ENCODE measurements at regions not wholly inside any gene's neighbourhood (a gene's known extent, or its start where the extent isn't known, plus 50 kb on each side); places are given as distances from the start of the nearest gene placed in this dataset.

DNA sequence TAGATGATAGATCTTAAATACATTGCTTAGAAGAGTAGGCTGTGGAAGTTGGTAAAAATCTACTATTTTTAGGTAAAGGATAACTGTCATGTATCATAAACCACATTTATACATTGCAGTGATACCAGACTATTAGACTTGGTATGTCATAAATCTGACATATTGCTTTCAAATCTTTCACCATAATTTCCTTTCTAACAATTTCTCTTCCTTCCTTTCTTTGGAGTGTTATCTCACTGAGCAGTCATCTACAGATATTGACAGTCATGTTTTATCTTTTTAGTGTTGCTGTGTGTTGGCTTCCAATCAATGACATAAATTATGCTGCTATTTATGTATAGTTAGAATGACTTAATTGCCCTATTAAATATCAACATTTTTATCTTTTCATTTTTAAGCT, 588.7 kb downstream of the TUSC7 start:
- ChIA-PET POLR2A (ENCODE audit: unreplicated experiment) (no interaction called here), CTCF (no interaction called here)

GRCh38 chr3:117302428-117302827, 592.8 kb downstream of the TUSC7 start:
- H3K27ac ChIP-seq (ENCODE audit: low read length) = no peak overlapping the region
- no peaks in the 10 kb centered on the region for H3K36me3 ChIP-seq (ENCODE audit: low read depth, low read length)
- intact Hi-C loops (cut with micrococcal nuclease) = no loop called here
- peaks cover 32% of the 10 kb centered on the region for H3K9me3 ChIP-seq (ENCODE audit: low read length)
- TF ChIP-seq EZH2 (IDR thresholded peaks at IDR 0.05; ENCODE audit: low read length, unreplicated experiment) = no peak
- no peak for TF ChIP-seq EZH2phosphoT487 (IDR thresholded peaks at IDR 0.05; ENCODE audit: borderline replicate concordance, low read length)
- no peak overlapping the region for H2AFZ ChIP-seq (ENCODE audit: low read length)
- no peaks in the 10 kb centered on the region for H3K79me2 ChIP-seq (ENCODE audit: low read length)
- no peaks in the 10 kb centered on the region for H4K20me1 ChIP-seq (ENCODE audit: low read length)
- no peaks in the 10 kb centered on the region for H3F3A ChIP-seq (ENCODE audit: low read length, unreplicated experiment)
- H3K4me3 ChIP-seq (ENCODE audit: low read length) = no peak overlapping the region
- H3K4me1 ChIP-seq (ENCODE audit: insufficient read depth, low read length) = no peaks in the 10 kb centered on the region
- CTCF ChIA-PET = no interaction called here
- H3K27me3 ChIP-seq (ENCODE audit: low read length) = no peaks in the 10 kb centered on the region
- no peak overlapping the region for H3K9ac ChIP-seq (ENCODE audit: low read length)
- H3K9me2 ChIP-seq (replicated peaks; ENCODE audit: low read length) = no peaks in the 10 kb centered on the region
- POLR2A ChIA-PET (ENCODE audit: unreplicated experiment) = no interaction called here
- ATAC-seq (no peak), DNase-seq (no peak)
- BruUV-seq (replicated peaks) = no TSS peak
- H3K4me2 ChIP-seq (ENCODE audit: low read length) = no peak overlapping the region

More for the DNA sequence above, 588.7 kb downstream of the TUSC7 start:
- no peak overlapping the region for H3K9ac ChIP-seq (ENCODE audit: low read length)
- no peak overlapping the region for H3K27ac ChIP-seq (ENCODE audit: low read length)
- no peak overlapping the region for H2AFZ ChIP-seq (ENCODE audit: low read length)
- no peak for DNase-seq
- no peaks in the 10 kb centered on the region for H3K36me3 ChIP-seq (ENCODE audit: low read depth, low read length)
- no peaks in the 10 kb centered on the region for H4K20me1 ChIP-seq (ENCODE audit: low read length)
- H3K79me2 ChIP-seq (ENCODE audit: low read length) = no peaks in the 10 kb centered on the region
- H3K9me3 ChIP-seq (ENCODE audit: low read length) = peaks cover 33% of the 10 kb centered on the region
- no peak for ATAC-seq
- no TSS peak for BruUV-seq (replicated peaks)
- TF ChIP-seq EZH2phosphoT487 (IDR thresholded peaks at IDR 0.05; ENCODE audit: borderline replicate concordance, low read length) (no peak), EZH2 (IDR thresholded peaks at IDR 0.05; ENCODE audit: low read length, unreplicated experiment) (no peak), CTCF (conservative IDR thresholded peaks at IDR 0.05; ENCODE audit: low read depth, low read length) (no peak)
- no peaks in the 10 kb centered on the region for H3K4me1 ChIP-seq (ENCODE audit: insufficient read depth, low read length)
- H3K27me3 ChIP-seq (ENCODE audit: low read length) = no peaks in the 10 kb centered on the region
- H3F3A ChIP-seq (ENCODE audit: low read length, unreplicated experiment) = no peaks in the 10 kb centered on the region
- intact Hi-C loops (cut with micrococcal nuclease) = no loop called here
- no peak overlapping the region for H3K4me3 ChIP-seq (ENCODE audit: low read length)
- H3K4me2 ChIP-seq (ENCODE audit: low read length) = no peak overlapping the region
- no peaks in the 10 kb centered on the region for H3K9me2 ChIP-seq (replicated peaks; ENCODE audit: low read length)

DNA sequence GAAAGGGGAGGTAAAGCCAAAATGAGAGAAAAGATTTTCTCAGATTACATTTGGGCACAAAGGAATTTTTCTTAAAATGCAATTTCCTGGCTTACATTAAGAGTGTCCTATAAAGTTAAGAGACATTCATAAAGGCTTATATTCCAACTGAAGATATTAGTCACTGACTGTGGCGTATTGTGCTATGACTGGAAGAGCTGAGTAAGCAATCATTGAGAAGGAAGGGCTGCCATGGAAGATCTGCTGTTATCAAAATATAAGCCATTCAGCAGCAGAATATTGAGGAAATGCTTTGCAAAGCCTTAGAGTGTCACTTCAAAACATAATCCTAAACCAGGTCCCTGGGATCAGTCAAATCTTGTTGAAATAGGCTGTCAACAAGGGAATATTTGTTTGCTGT, 593.9 kb downstream of the TUSC7 start:
- Histone ChIP-seq H2AFZ (ENCODE audit: low read length) (no peak overlapping the region), H4K20me1 (ENCODE audit: low read length) (no peaks in the 10 kb centered on the region), H3K4me2 (ENCODE audit: low read length) (no peak overlapping the region), H3F3A (ENCODE audit: low read length, unreplicated experiment) (no peaks in the 10 kb centered on the region), H3K4me1 (ENCODE audit: insufficient read depth, low read length) (no peaks in the 10 kb centered on the region), H3K27me3 (ENCODE audit: low read length) (no peaks in the 10 kb centered on the region), H3K27ac (ENCODE audit: low read length) (no peak overlapping the region), H3K79me2 (ENCODE audit: low read length) (no peaks in the 10 kb centered on the region), H3K9me3 (ENCODE audit: low read length) (peaks cover 37% of the 10 kb centered on the region), H3K9me2 (replicated peaks; ENCODE audit: low read length) (no peaks in the 10 kb centered on the region), H3K36me3 (ENCODE audit: low read depth, low read length) (no peaks in the 10 kb centered on the region), H3K4me3 (ENCODE audit: low read length) (no peak overlapping the region), H3K9ac (ENCODE audit: low read length) (no peak overlapping the region)
- ATAC-seq = no peak
- POLR2A ChIA-PET (ENCODE audit: unreplicated experiment) = no interaction called here
- TF ChIP-seq EZH2phosphoT487 (IDR thresholded peaks at IDR 0.05; ENCODE audit: borderline replicate concordance, low read length) = no peak
- DNase-seq = no peak
- BruUV-seq (replicated peaks) = no TSS peak
- intact Hi-C loops (cut with micrococcal nuclease) = no loop called here
- CTCF ChIA-PET = no interaction called here

- Histone ChIP-seq H3K4me1 (ENCODE audit: insufficient read depth, low read length) (no peaks in the 10 kb centered on the region), H3K79me2 (ENCODE audit: low read length) (no peaks in the 10 kb centered on the region), H3K27ac (ENCODE audit: low read length) (no peak overlapping the region), H3K9me3 (ENCODE audit: low read length) (peaks cover 37% of the 10 kb centered on the region), H3K9me2 (replicated peaks; ENCODE audit: low read length) (no peaks in the 10 kb centered on the region), H3F3A (ENCODE audit: low read length, unreplicated experiment) (no peaks in the 10 kb centered on the region), H3K36me3 (ENCODE audit: low read depth, low read length) (no peaks in the 10 kb centered on the region), H3K9ac (ENCODE audit: low read length) (no peak overlapping the region), H3K27me3 (ENCODE audit: low read length) (no peaks in the 10 kb centered on the region), H4K20me1 (ENCODE audit: low read length) (no peaks in the 10 kb centered on the region), H2AFZ (ENCODE audit: low read length) (no peak overlapping the region), H3K4me2 (ENCODE audit: low read length) (no peak overlapping the region), H3K4me3 (ENCODE audit: low read length) (no peak overlapping the region)
- intact Hi-C loops (cut with micrococcal nuclease) = no loop called here
- no peak for DNase-seq
- ChIA-PET CTCF (no interaction called here), POLR2A (ENCODE audit: unreplicated experiment) (no interaction called here)
- TF ChIP-seq EZH2phosphoT487 (IDR thresholded peaks at IDR 0.05; ENCODE audit: borderline replicate concordance, low read length) = no peak
- no peak for TF ChIP-seq EZH2 (IDR thresholded peaks at IDR 0.05; ENCODE audit: low read length, unreplicated experiment)
- TF ChIP-seq CTCF (conservative IDR thresholded peaks at IDR 0.05; ENCODE audit: low read depth, low read length) = no peak
- no TSS peak for BruUV-seq (replicated peaks)
- no peak for ATAC-seq
Measured at GRCh38 chr3:117304681-117305080, 595.1 kb downstream of the TUSC7 start.

All from PC-3 (cell line).